B cell (primary cell): ENCODE measurements at regions not wholly inside any gene's neighbourhood (a gene's known extent, or its start where the extent isn't known, plus 50 kb on each side); places are given as distances from the start of the nearest gene placed in this dataset.

Source experiments
- ATAC-seq: fragments of 200-7000 bp; cut with Tn5 transposase; one replicate; pipeline ENCODE4 v1.10.0; 2021; ENCODE audit warnings: low read depth, mild to moderate bottlenecking, moderate number of reproducible peaks, moderate library complexity
- CTCF ChIA-PET: fragments of 350-600 bp; sonication (Branson Sonifier 250); formaldehyde crosslinking; loops from one replicate; lab custom pipeline; 2021; ENCODE audit warnings: antibody characterized with exemption, inconsistent platforms; lab: Charles Lee
- POLR2A ChIA-PET: fragments of 350-600 bp; sonication (Branson Sonifier 250); formaldehyde crosslinking; loops from one replicate; lab custom pipeline; 2021; ENCODE audit warnings: antibody characterized with exemption; lab: Charles Lee
- DNase-seq: peaks from one replicate; pipeline ENCODE4 v3.0.0; 2013
- H2AFZ ChIP-seq: 2 replicates; pipeline ENCODE4 v1.6.1; 2012; ENCODE audit warnings: mild to moderate bottlenecking, low read depth, low read length; ENCODE audit not compliant: insufficient read depth, poor library complexity, severe bottlenecking
- H3K27ac ChIP-seq, 2 donors: 1 replicate in 1 of 2; 2 replicates in 1 of 2; pipeline ENCODE4 v1.5.1; 2012 to 2013; ENCODE audit warnings: low read length in 2 of 2, mild to moderate bottlenecking in 2 of 2, moderate library complexity in 1 of 2
- H3K27me3 ChIP-seq, 4 experiments: fragments of 200-600 bp in 1 of 4; sonication (generic) in 1 of 4; replicated peaks in 1 of 4; 1 replicate in 2 of 4; 2 replicates in 2 of 4; pipeline versions ENCODE4 v1.6.1 to v1.7.0; 2013 to 2016; ENCODE audit warnings: low read length in 3 of 4, mild to moderate bottlenecking in 2 of 4, mixed read lengths in 1 of 4, moderate library complexity in 1 of 4; ENCODE audit not compliant: insufficient read depth in 4 of 4, control insufficient read depth in 3 of 4; ENCODE audit errors: control extremely low read depth in 1 of 4
- H3K36me3 ChIP-seq, 2 experiments: replicated peaks in 1 of 2; 1 replicate in 1 of 2; 2 replicates in 1 of 2; pipeline versions ENCODE4 v1.6.1 to v1.7.1; 2013; ENCODE audit warnings: low read length in 1 of 2; ENCODE audit not compliant: insufficient read depth in 2 of 2, control insufficient read depth in 1 of 2; ENCODE audit errors: control extremely low read depth in 1 of 2, extremely low read depth in 1 of 2
- H3K4me1 ChIP-seq, 2 donors: fragments of 200-600 bp in 1 of 2; sonication (generic) in 1 of 2; 1 replicate in 1 of 2; 2 replicates in 1 of 2; pipeline versions ENCODE4 v1.5.1 to v1.6.1; 2013 to 2017; ENCODE audit warnings: low read length in 2 of 2; ENCODE audit not compliant: control insufficient read depth in 2 of 2, insufficient read depth in 2 of 2
- H3K4me2 ChIP-seq: replicated peaks from 2 replicates; pipeline ENCODE3; 2012; ENCODE audit warnings: mild to moderate bottlenecking, low read depth, low read length; ENCODE audit not compliant: poor library complexity, severe bottlenecking
- H3K4me3 ChIP-seq, 5 experiments: fragments of 200-600 bp in 1 of 5; sonication (generic) in 1 of 5; 1 replicate in 3 of 5; 2 replicates in 2 of 5; pipeline versions ENCODE4 v1.5.1 to v1.7.0; 2011 to 2016; ENCODE audit warnings: low read length in 4 of 5, mild to moderate bottlenecking in 4 of 5, low read depth in 2 of 5, control low read depth in 1 of 5, moderate library complexity in 1 of 5; ENCODE audit not compliant: insufficient read depth in 1 of 5; ENCODE audit errors: control extremely low read depth in 1 of 5, extremely low read depth in 1 of 5
- H3K79me2 ChIP-seq: fragments of 200-600 bp; sonication (generic); one replicate; pipeline ENCODE4 v1.6.0; 2016; ENCODE audit warnings: low read length; ENCODE audit not compliant: control insufficient read depth, insufficient read depth
- H3K9ac ChIP-seq: fragments of 200-600 bp; sonication (generic); 2 replicates; pipeline ENCODE4 v1.6.1; 2017; ENCODE audit warnings: mild to moderate bottlenecking, low read length, moderate library complexity
- H3K9me3 ChIP-seq, 3 donors: one replicate each; pipeline versions ENCODE4 v1.6.1 to v1.7.1; 2013; ENCODE audit warnings: low read length in 2 of 3; ENCODE audit not compliant: control insufficient read depth in 2 of 3, insufficient read depth in 1 of 3; ENCODE audit errors: control extremely low read depth in 1 of 3
- H4K20me1 ChIP-seq: 2 replicates; pipeline ENCODE4 v1.6.0; 2012; ENCODE audit warnings: mild to moderate bottlenecking, low read length; ENCODE audit not compliant: insufficient read depth, control insufficient read depth, poor library complexity, severe bottlenecking
- H3K27ac Mint-ChIP-seq: one replicate; pipeline ENCODE4 v1.8.0; 2021; ENCODE audit warnings: mixed read lengths
- H3K27me3 Mint-ChIP-seq: one replicate; pipeline ENCODE4 v1.8.0; 2021; ENCODE audit warnings: mixed read lengths
- H3K4me1 Mint-ChIP-seq: one replicate; pipeline ENCODE4 v1.8.0; 2021; ENCODE audit warnings: mixed read lengths
- H3K4me3 Mint-ChIP-seq: one replicate; pipeline ENCODE4 v1.8.0; 2021; ENCODE audit warnings: mixed read lengths
- H3K9me3 Mint-ChIP-seq: one replicate; pipeline ENCODE4 v1.8.0; 2022; ENCODE audit warnings: mixed read lengths; ENCODE audit not compliant: insufficient read depth
- EZH2 ChIP-seq: IDR thresholded peaks from 2 replicates; pipeline ENCODE4 v1.6.1; 2012; ENCODE audit warnings: borderline replicate concordance, low read depth, mild to moderate bottlenecking, moderate library complexity, low read length; ENCODE audit not compliant: insufficient read depth, poor library complexity, severe bottlenecking
- WGBS: methylation state at CpG from one replicate; pipeline ENCODE4 v1.1.5; 2013; ENCODE audit warnings: missing lambda C conversion rate; ENCODE audit not compliant: insufficient coverage; 5-methylcytosine and 5-hydroxymethylcytosine counted together
- intact Hi-C: fragments of 100-400 bp; cut with micrococcal nuclease; formaldehyde crosslinking; loops from one replicate; pipeline ENCODE4 v1.10.0; 2022
- TF ChIP-seq, protein P1 (sequence below): fragments of 200-600 bp; IDR thresholded peaks from one replicate; pipeline ENCODE4 v1.8.0; 2022; ENCODE audit warnings: antibody characterized with exemption, mild to moderate bottlenecking

GRCh38 chr3:137294139-137294538 is 336.4 kb downstream of the IL20RB start:
- H3K9me3 Mint-ChIP-seq, result no peaks in the 10 kb centered on the region
- CTCF ChIA-PET, result no interaction called here
- H3K4me3 Mint-ChIP-seq, result no peak overlapping the region
- no peaks in the 10 kb centered on the region for H3K4me1 ChIP-seq
- no peak overlapping the region for H3K4me2 ChIP-seq
- no peak overlapping the region for H3K27ac ChIP-seq
- H3K27ac Mint-ChIP-seq, result no peak overlapping the region
- TF ChIP-seq, protein P1, sequence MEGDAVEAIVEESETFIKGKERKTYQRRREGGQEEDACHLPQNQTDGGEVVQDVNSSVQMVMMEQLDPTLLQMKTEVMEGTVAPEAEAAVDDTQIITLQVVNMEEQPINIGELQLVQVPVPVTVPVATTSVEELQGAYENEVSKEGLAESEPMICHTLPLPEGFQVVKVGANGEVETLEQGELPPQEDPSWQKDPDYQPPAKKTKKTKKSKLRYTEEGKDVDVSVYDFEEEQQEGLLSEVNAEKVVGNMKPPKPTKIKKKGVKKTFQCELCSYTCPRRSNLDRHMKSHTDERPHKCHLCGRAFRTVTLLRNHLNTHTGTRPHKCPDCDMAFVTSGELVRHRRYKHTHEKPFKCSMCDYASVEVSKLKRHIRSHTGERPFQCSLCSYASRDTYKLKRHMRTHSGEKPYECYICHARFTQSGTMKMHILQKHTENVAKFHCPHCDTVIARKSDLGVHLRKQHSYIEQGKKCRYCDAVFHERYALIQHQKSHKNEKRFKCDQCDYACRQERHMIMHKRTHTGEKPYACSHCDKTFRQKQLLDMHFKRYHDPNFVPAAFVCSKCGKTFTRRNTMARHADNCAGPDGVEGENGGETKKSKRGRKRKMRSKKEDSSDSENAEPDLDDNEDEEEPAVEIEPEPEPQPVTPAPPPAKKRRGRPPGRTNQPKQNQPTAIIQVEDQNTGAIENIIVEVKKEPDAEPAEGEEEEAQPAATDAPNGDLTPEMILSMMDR, result no peak
- no peak for TF ChIP-seq EZH2
- H3K4me1 Mint-ChIP-seq, result no peaks in the 10 kb centered on the region
- no peak for DNase-seq
- intact Hi-C loops, result no loop called here
- H3K4me3 ChIP-seq, result no peak overlapping the region
- no peak for ATAC-seq
- no peaks in the 10 kb centered on the region for H3K9me3 ChIP-seq
- H3K79me2 ChIP-seq, result no peaks in the 10 kb centered on the region
- no peaks in the 10 kb centered on the region for H4K20me1 ChIP-seq
- no peak overlapping the region for H3K9ac ChIP-seq
- no peak overlapping the region for H2AFZ ChIP-seq
- H3K27me3 ChIP-seq, result no peaks in the 10 kb centered on the region
- POLR2A ChIA-PET, result no interaction called here
- H3K27me3 Mint-ChIP-seq, result no peaks in the 10 kb centered on the region
- WGBS, result 80% methylated on average over 4 of the region's 5 CpGs
- no peaks in the 10 kb centered on the region for H3K36me3 ChIP-seq

DNA sequence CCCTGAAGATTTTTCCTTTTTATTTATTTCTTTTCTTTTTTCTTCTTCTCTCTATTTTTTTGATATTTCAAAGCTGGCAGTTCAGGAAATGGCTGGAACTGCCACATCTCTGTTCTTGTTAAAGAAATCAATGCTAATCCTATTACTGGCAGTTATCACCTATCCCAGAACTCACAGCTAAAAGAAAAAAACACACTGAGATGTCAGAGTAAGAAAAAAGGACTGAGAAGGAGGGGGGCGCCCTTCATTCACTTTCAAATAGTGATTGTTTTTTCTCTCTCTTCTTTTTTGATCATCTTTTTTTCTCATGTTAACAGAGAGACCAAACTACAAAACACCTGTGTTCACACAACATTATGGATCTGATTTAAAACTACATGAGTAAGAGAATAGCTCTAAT is 337.1 kb downstream of the IL20RB start:
- CTCF ChIA-PET, result no interaction called here
- Histone ChIP-seq H3K4me2 (no peak overlapping the region), H3K79me2 (no peaks in the 10 kb centered on the region), H3K4me3 (no peak overlapping the region), H3K27ac (no peak overlapping the region), H3K9me3 (no peaks in the 10 kb centered on the region), H3K36me3 (no peaks in the 10 kb centered on the region), H3K9ac (no peak overlapping the region), H2AFZ (no peak overlapping the region), H4K20me1 (no peaks in the 10 kb centered on the region), H3K4me1 (no peaks in the 10 kb centered on the region), H3K27me3 (no peaks in the 10 kb centered on the region)
- intact Hi-C loops, result no loop called here
- DNase-seq, result no peak
- Mint-ChIP-seq H3K27me3 (no peaks in the 10 kb centered on the region), H3K9me3 (no peaks in the 10 kb centered on the region), H3K27ac (no peak overlapping the region), H3K4me1 (no peaks in the 10 kb centered on the region), H3K4me3 (no peak overlapping the region)
- no CpG with 5 or more reads among the region's 1 CpG for WGBS
- no peak for TF ChIP-seq EZH2
- TF ChIP-seq, protein P1, result no peak
- POLR2A ChIA-PET, result no interaction called here
- no peak for ATAC-seq
